H54 (cell line): ENCODE measurements at regions not wholly inside any gene's neighbourhood (a gene's known extent, or its start where the extent isn't known, plus 50 kb on each side); places are given as distances from the start of the nearest gene placed in this dataset.

ENCODE experiments used
- DNase-seq: peaks from one replicate; pipeline ENCODE4 v3.0.0; 2011; ENCODE audit warnings: low spot score, mixed read lengths; ENCODE audit not compliant: insufficient read length
- FAIRE-seq: peaks from 3 replicates; lab custom pipeline; 2011; peaks lifted over from hg19 to GRCh38; lab: Jason Lieb, UNC
- POLR2A ChIP-seq: IDR thresholded peaks from 2 replicates; pipeline ENCODE4 v1.6.1; 2011; ENCODE audit warnings: low read depth, mild to moderate bottlenecking, low read length

DNA sequence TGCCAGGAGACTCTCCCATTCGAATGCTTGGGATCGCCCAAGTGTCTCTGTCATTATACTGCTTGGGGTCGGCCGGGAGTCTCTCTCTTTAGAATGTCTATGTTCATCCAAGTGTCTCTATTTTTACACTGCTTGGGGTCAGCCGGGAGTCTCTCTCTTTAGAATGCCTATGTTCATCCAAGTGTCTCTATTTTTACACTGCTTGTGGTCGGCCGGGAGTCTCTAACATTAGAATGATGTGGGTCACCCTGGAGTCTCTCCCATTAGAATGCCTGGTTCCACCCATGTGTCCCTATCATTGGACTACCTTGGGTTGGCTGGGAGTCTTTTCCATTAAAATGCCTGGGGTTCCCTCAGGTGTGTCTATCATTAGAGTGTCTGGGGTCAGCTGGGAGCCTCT, 2230.4 kb downstream of the TP53TG3F start:
- DNase-seq (no peak), FAIRE-seq (no peak)
- no peak for TF ChIP-seq POLR2A

GRCh38 chr16:35690413-35690812, 2231.0 kb downstream of the TP53TG3F start:
- FAIRE-seq (no peak), DNase-seq (no peak)
- TF ChIP-seq POLR2A: no peak

DNA sequence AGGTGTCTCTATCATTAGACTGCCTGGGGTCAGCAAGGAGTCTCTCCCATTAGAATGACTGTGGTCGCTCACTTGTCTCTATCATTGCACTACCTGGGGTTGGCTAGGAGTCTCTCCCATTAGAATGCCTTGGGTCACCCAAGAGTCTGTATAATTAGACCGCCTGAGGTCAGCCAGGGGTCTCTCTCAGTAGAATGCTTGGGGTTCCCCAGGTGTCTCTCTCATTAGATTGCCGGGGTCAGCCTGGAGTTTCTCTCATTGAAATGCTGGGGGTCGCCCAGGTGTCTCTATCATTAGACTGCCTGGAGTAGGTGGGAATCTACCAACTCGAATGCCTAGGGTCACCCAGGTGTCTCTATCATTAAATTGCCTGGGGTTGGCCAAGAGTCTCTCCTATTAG, 2231.6 kb downstream of the TP53TG3F start:
- no peak for FAIRE-seq
- TF ChIP-seq POLR2A: no peak
- DNase-seq: no peak

DNA sequence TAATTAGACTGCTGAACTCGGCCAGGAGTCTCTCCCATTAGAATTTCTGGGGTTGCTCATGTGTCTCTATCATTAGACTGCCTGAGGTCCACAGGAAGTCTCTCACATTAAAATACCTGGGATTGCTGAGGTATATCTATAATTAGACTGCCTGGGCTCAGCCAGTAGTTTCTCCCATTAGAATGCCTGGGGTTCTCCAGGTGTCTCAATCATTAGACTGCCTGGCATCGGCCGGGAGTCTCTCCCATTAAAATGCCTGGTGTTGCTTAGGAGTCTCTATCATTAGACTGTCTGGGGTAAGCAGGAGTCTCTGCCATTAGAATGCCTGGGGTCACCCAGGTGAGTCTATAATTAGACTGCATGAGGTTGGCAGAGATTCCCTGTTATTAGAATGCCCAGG, 2233.4 kb downstream of the TP53TG3F start:
- no peak for TF ChIP-seq POLR2A

GRCh38 chr16:35706901-35707300, 2247.5 kb downstream of the TP53TG3F start:
- FAIRE-seq (no peak), DNase-seq (no peak)
- TF ChIP-seq POLR2A: no peak

More for the DNA sequence above, 2233.4 kb downstream of the TP53TG3F start:
- DNase-seq (no peak), FAIRE-seq (no peak)

- FAIRE-seq (no peak), DNase-seq (no peak)
- TF ChIP-seq POLR2A: no peak
Observed at GRCh38 chr16:35711435-35711834, 2252.0 kb downstream of the TP53TG3F start.

DNA sequence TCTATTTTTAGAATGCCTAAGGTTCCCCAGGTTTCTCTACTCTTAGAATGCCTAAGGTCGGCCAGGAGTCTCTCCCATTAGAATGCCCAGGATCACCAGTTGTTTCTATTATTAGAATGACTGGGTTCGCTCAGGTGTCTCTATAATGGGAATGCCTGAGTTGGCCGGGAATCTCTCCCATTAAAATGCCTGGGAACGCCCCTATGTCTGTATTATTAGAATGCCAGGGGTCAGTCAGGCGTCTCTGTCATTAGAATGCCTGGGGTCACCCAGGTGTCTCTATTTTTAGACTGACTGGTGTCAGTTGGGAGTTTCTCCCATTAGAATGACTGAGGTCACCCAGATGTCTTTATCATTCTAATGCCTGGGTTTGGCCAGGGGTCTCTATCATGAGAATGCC, 2252.5 kb downstream of the TP53TG3F start:
- DNase-seq (no peak), FAIRE-seq (no peak)
- TF ChIP-seq POLR2A: no peak

DNA sequence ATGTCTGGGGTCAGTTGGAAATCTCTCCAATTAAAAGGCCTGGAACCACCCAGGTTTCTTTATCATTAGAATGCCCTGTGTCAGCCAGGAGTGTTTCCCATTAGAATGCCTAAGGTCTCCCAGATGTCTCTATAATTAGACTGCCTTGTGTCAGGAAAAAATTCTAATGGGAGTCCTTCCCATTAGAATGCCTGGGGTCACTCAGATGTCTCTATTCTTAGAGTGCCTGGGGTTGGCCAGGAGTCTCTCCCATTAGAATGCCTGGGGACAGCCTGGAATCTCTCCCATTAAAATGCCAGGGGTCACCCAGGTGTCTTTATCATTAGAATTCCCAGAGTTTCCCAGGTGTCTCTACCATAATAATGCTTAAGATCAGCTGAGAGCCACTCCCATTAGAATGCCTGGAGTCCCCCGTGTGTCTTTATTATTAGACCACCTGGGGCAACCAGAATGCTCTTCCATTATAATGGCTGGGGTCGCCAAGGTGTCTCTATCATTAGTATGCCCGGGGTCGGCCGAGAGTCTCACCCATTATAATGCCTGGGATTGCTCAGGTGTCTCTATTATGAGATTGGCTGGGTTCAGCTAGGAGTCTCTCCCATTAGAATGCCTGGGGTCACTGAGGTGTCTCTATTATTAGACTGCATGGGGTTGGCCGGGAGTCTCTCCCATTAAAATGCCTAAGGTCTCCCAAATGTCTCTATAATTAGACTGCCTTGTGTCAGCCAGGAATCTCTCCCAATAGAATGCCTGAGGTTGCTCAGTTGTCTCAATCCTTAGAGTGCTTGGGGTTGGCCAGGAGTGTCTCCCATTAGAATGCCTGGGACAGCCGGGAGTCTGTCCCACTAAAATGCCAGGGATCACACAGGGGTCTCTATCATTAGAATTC, 2254.6 kb downstream of the TP53TG3F start:
- TF ChIP-seq POLR2A: no peak
- DNase-seq: no peak
- FAIRE-seq: no peak

- TF ChIP-seq POLR2A: no peak
- FAIRE-seq (no peak), DNase-seq (no peak)
Observed at GRCh38 chr16:35714665-35715064, 2255.3 kb downstream of the TP53TG3F start.

- no peak for FAIRE-seq
- no peak for TF ChIP-seq POLR2A
- no peak for DNase-seq
Observed at GRCh38 chr16:35724551-35724950, 2265.1 kb downstream of the TP53TG3F start.

GRCh38 chr16:35725949-35726348, 2266.5 kb downstream of the TP53TG3F start:
- no peak for TF ChIP-seq POLR2A
- FAIRE-seq (no peak), DNase-seq (no peak)

GRCh38 chr16:35730251-35730650, 2270.8 kb downstream of the TP53TG3F start:
- FAIRE-seq (no peak), DNase-seq (no peak)
- TF ChIP-seq POLR2A: no peak

GRCh38 chr16:35731341-35732040, 2272.1 kb downstream of the TP53TG3F start:
- no peak for FAIRE-seq
- no peak for TF ChIP-seq POLR2A
- DNase-seq: no peak

DNA sequence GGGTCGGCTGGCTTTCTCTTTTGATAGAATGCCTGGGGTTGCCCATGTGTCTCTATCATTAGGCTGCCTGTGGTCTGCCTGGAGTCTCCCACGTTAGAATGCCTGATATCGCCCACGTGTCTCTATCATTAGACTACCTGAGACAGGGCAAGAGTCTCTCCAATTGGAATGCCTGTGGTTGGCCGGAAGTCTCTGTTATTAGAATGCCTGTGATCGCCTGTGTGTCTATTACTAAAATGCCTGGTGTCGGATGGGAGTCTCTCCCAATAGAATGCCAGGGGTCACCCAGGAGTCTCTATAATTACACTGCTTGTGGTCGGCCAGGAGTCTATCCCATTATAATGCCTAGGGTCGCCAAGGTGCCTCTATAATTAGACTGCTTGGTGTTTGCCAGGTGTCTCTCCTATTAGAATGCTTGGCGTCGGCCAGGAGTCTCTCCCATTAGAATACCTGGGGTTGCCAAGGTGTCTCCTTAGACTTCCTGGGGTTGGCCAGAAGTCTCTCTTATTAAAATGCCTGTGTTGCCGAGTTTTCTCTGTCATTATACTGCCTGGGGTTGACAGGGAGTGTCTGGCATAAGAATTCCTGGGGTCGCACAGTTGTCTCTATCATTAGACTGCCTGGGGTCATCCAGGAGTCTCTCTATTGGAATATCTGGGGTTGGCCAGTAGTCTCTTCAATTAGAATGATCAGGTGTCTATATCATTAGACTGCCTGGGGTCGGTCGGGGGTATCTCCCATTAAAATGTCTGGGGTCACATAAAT, 2272.8 kb downstream of the TP53TG3F start:
- FAIRE-seq: no peak
- DNase-seq: no peak
- TF ChIP-seq POLR2A: no peak
